CD4-positive, alpha-beta memory T cell (primary cell): ENCODE measurements at regions not wholly inside any gene's neighbourhood (a gene's known extent, or its start where the extent isn't known, plus 50 kb on each side); places are given as distances from the start of the nearest gene placed in this dataset.

Experiments used
- CTCF ChIA-PET: fragments of 350-600 bp; sonication (Branson Sonifier 250); formaldehyde crosslinking; loops from one replicate; lab custom pipeline; 2021; ENCODE audit warnings: inconsistent platforms; ENCODE audit not compliant: partially characterized antibody; lab: Charles Lee
- POLR2A ChIA-PET: fragments of 350-600 bp; sonication (Branson Sonifier 250); formaldehyde crosslinking; loops from one replicate; lab custom pipeline; 2021; ENCODE audit not compliant: partially characterized antibody; lab: Charles Lee
- DNase-seq, 5 donors: peaks; one replicate each; pipeline versions ENCODE4 v3.0.0 to v3.0.0-alpha.2; 2020 to 2022; ENCODE audit warnings: mixed read lengths in 1 of 5
- H3K27ac ChIP-seq: one replicate; pipeline ENCODE4 v1.7.0; 2013; ENCODE audit warnings: low read depth, low read length
- H3K27me3 ChIP-seq: 2 replicates; pipeline ENCODE4 v1.7.0; 2013; ENCODE audit warnings: mild to moderate bottlenecking, low read length, moderate library complexity; ENCODE audit not compliant: insufficient read depth
- H3K36me3 ChIP-seq: 2 replicates; pipeline ENCODE4 v1.7.0; 2013; ENCODE audit warnings: mild to moderate bottlenecking, low read length, moderate library complexity; ENCODE audit not compliant: insufficient read depth
- H3K4me1 ChIP-seq: 2 replicates; pipeline ENCODE4 v1.7.0; 2013; ENCODE audit warnings: mild to moderate bottlenecking, low read length, moderate library complexity; ENCODE audit not compliant: insufficient read depth
- H3K4me3 ChIP-seq, 2 donors: one replicate each; pipeline ENCODE4 v1.7.0; 2013; ENCODE audit warnings: low read length in 2 of 2, mild to moderate bottlenecking in 1 of 2
- H3K9me3 ChIP-seq, 2 donors: one replicate each; pipeline ENCODE4 v1.7.0; 2013; ENCODE audit warnings: low read length in 2 of 2, control low read depth in 1 of 2; ENCODE audit not compliant: control insufficient read depth in 1 of 2
- H3K27ac Mint-ChIP-seq, 7 donors: one replicate each; pipeline ENCODE4 v1.8.0; 2020 to 2021; ENCODE audit warnings: mixed read lengths in 7 of 7, mild to moderate bottlenecking in 6 of 7, inconsistent platforms in 3 of 7, moderate library complexity in 3 of 7
- H3K27me3 Mint-ChIP-seq, 2 donors: one replicate each; pipeline ENCODE4 v1.8.0; 2020 to 2021; ENCODE audit warnings: mixed read lengths in 2 of 2
- H3K36me3 Mint-ChIP-seq, 2 donors: one replicate each; pipeline ENCODE4 v1.8.0; 2020 to 2021; ENCODE audit warnings: mixed read lengths in 2 of 2, inconsistent platforms in 1 of 2, mild to moderate bottlenecking in 1 of 2
- H3K4me1 Mint-ChIP-seq, 4 donors: one replicate each; pipeline ENCODE4 v1.8.0; 2020 to 2021; ENCODE audit warnings: mixed read lengths in 4 of 4, mild to moderate bottlenecking in 1 of 4
- H3K4me3 Mint-ChIP-seq, 8 donors: one replicate each; pipeline ENCODE4 v1.8.0; 2020 to 2021; ENCODE audit warnings: mixed read lengths in 8 of 8, mild to moderate bottlenecking in 7 of 8, moderate library complexity in 6 of 8, inconsistent platforms in 3 of 8
- H3K9me3 Mint-ChIP-seq, 8 donors: one replicate each; pipeline ENCODE4 v1.8.0; 2020 to 2021; ENCODE audit warnings: mixed read lengths in 8 of 8, mild to moderate bottlenecking in 5 of 8, inconsistent platforms in 3 of 8, moderate library complexity in 1 of 8
- intact Hi-C: fragments of 100-400 bp; cut with micrococcal nuclease; formaldehyde crosslinking; loops from one replicate; pipeline ENCODE4 v1.15.1; 2023

DNA sequence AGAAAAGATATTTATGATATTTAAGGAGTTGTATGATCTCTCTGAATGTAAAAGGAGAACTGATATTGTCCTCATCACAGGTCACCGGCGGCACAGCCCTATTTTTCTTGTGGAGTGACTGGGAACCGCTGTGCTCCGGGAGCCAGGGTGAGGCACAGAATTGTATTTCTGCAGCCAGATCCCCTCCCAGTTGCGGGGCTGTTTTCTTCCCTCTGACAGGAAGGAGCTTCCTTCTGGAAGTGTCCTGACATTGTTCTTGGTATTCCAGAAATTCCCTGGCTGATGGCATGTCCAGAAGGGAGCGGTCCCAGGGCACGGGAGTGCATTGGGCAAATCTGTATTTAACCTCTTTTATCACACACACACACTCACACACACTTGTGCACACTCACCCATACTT lies 268.6 kb upstream of the FOXF1 start:
- H3K27ac ChIP-seq: no peak overlapping the region
- H3K9me3 Mint-ChIP-seq: no peaks in the 10 kb centered on the region
- peaks cover 17 to 18% of the 10 kb centered on the region in 2 donors for H3K27me3 Mint-ChIP-seq
- H3K27me3 ChIP-seq: no peaks in the 10 kb centered on the region
- POLR2A ChIA-PET: no interaction called here
- no peak overlapping the region for H3K27ac Mint-ChIP-seq
- CTCF ChIA-PET: interaction anchor here (0.6 kb wide), 1 partner anchor 224 kb away, joined by 4 read pairs; no protein-coding TSS in a partner anchor
- no peaks in the 10 kb centered on the region for H3K4me1 Mint-ChIP-seq
- H3K36me3 ChIP-seq: no peaks in the 10 kb centered on the region
- H3K9me3 ChIP-seq: no peaks in the 10 kb centered on the region
- H3K4me1 ChIP-seq: no peaks in the 10 kb centered on the region
- no peak for DNase-seq
- no peak overlapping the region for H3K4me3 ChIP-seq
- no peak overlapping the region for H3K4me3 Mint-ChIP-seq
- no peaks in the 10 kb centered on the region for H3K36me3 Mint-ChIP-seq
- intact Hi-C loops: no loop called here

GRCh38 chr16:86242244-86243122 lies 267.8 kb upstream of the FOXF1 start:
- no peaks in the 10 kb centered on the region for H3K9me3 ChIP-seq
- Mint-ChIP-seq H3K27ac (no peak overlapping the region), H3K9me3 (no peaks in the 10 kb centered on the region), H3K27me3 (peaks cover 17 to 18% of the 10 kb centered on the region in 2 donors), H3K4me3 (no peak overlapping the region), H3K36me3 (no peaks in the 10 kb centered on the region), H3K4me1 (no peaks in the 10 kb centered on the region)
- no peak for DNase-seq
- ChIA-PET CTCF (interaction anchor here (0.6 kb wide), 1 partner anchor 225 kb away, joined by 4 read pairs; no protein-coding TSS in a partner anchor), POLR2A (no interaction called here)
- H3K27me3 ChIP-seq: no peaks in the 10 kb centered on the region
- H3K27ac ChIP-seq: no peak overlapping the region
- intact Hi-C loops: no loop called here
- H3K4me3 ChIP-seq: no peak overlapping the region
- no peaks in the 10 kb centered on the region for H3K4me1 ChIP-seq
- H3K36me3 ChIP-seq: no peaks in the 10 kb centered on the region

DNA sequence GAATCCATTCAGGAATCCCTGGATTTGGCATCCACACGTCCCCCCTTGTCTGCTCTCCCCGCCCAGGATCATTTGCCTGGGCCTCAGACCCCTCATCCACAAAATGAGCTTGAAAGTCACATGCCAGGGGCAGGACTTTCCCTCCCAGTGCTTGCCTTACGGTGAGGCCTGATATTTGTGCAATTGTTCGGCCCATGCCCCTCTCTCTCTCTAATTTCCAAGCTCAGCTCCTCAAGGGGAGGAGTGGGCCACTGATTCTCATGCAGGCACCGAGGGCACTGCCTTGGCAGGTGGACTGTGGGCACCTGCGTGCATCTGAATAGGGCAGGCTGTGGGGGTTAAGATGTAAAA lies 267.2 kb upstream of the FOXF1 start:
- Histone ChIP-seq H3K36me3 (no peaks in the 10 kb centered on the region), H3K4me3 (no peak overlapping the region), H3K9me3 (no peaks in the 10 kb centered on the region), H3K27me3 (no peaks in the 10 kb centered on the region), H3K27ac (no peak overlapping the region), H3K4me1 (no peaks in the 10 kb centered on the region)
- intact Hi-C loops: no loop called here
- Mint-ChIP-seq H3K9me3 (no peaks in the 10 kb centered on the region), H3K4me1 (no peaks in the 10 kb centered on the region), H3K27ac (no peak overlapping the region), H3K36me3 (no peaks in the 10 kb centered on the region), H3K27me3 (peaks cover 17 to 18% of the 10 kb centered on the region in 2 donors), H3K4me3 (no peak overlapping the region)
- DNase-seq: no peak
- CTCF ChIA-PET: no interaction called here
- POLR2A ChIA-PET: no interaction called here

DNA sequence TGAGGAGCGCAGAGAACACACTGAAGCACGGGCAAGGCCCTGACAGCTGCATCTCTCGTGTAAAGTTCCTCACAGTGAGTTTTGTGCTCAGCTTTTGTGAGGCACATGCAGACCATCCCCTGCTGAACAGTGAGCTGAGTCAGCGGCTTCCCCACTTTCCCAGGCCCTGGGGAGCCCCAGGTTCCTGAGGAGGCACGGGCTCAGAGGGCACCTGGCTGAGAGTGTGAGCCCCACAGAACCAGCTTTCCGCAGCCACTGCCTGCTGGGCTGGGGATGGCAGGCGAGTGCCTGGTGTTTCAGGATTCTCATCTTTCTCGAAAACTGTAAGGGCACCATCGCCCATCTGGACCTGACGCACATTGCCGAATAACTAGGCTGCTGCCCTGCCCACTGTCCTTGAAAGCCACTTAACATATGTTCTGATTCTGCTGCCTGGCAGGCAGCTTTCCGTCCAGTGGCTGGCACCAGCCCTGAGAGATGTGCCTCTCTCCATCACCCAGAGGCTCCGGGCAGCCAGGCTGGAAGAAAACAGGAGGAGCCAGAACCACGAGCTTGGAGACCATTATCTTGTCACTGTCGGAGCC lies 266.7 kb upstream of the FOXF1 start:
- Mint-ChIP-seq H3K4me1 (no peaks in the 10 kb centered on the region), H3K27ac (no peak overlapping the region), H3K27me3 (peaks cover 18% of the 10 kb centered on the region in 2 donors), H3K4me3 (no peak overlapping the region), H3K36me3 (no peaks in the 10 kb centered on the region), H3K9me3 (peaks cover 0 to 2% (median 0%) of the 10 kb centered on the region in 8 donors)
- no peaks in the 10 kb centered on the region for H3K4me1 ChIP-seq
- no peak for DNase-seq
- no peak overlapping the region for H3K27ac ChIP-seq
- no peak overlapping the region for H3K4me3 ChIP-seq
- H3K9me3 ChIP-seq: no peaks in the 10 kb centered on the region
- CTCF ChIA-PET: no interaction called here
- H3K27me3 ChIP-seq: no peaks in the 10 kb centered on the region
- intact Hi-C loops: no loop called here
- H3K36me3 ChIP-seq: no peaks in the 10 kb centered on the region
- POLR2A ChIA-PET: no interaction called here

DNA sequence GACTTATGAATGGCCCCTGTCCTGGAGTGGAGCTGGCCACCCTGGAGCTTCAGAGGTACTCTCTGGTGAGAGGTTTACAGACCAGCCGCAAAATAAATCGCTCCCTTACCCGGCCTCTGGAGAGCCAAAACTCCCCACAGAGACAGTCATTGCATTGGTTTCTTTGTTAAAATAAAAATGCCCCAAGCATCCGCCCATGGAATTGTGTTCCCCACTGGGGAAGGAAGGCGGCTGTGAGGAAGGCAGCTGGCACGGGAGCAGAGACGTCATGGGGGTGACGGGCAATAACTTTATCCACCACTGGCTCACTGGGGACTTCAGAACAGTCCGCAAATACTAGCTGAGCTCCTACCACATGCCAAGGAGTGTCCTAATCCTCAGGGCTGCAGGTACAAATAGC lies 266.2 kb upstream of the FOXF1 start:
- Histone ChIP-seq H3K36me3 (no peaks in the 10 kb centered on the region), H3K4me3 (no peak overlapping the region), H3K9me3 (no peaks in the 10 kb centered on the region), H3K4me1 (no peaks in the 10 kb centered on the region), H3K27ac (no peak overlapping the region), H3K27me3 (no peaks in the 10 kb centered on the region)
- ChIA-PET CTCF (no interaction called here), POLR2A (no interaction called here)
- H3K27me3 Mint-ChIP-seq: peaks cover 18 to 19% of the 10 kb centered on the region in 2 donors
- no peak overlapping the region for H3K4me3 Mint-ChIP-seq
- intact Hi-C loops: no loop called here
- H3K36me3 Mint-ChIP-seq: no peaks in the 10 kb centered on the region
- peaks cover 0 to 2% (median 0%) of the 10 kb centered on the region in 8 donors for H3K9me3 Mint-ChIP-seq
- H3K27ac Mint-ChIP-seq: no peak overlapping the region
- no peaks in the 10 kb centered on the region for H3K4me1 Mint-ChIP-seq
- DNase-seq: no peak

DNA sequence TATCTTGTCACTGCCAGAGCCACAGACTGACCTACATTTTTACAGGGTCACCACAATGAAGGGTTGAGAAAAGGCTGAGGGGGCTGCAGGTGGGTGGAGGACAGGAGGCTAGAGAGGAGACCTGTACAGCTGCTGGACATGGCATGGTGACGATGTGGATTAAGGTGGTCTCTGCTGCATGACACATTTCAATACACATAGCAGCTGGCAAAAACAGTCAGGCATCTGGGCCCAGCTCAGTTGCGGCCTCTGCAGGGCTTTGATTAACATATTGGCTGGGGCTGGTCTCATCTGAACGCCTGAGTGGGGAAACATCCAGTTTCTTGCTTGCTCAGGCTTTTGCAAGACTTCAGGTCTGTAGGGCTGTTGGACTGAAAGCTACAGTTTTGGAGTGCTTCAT lies 265.4 kb upstream of the FOXF1 start:
- CTCF ChIA-PET: no interaction called here
- POLR2A ChIA-PET: no interaction called here
- no peaks in the 10 kb centered on the region for H3K36me3 Mint-ChIP-seq
- Histone ChIP-seq H3K27me3 (no peaks in the 10 kb centered on the region), H3K36me3 (no peaks in the 10 kb centered on the region), H3K4me3 (no peak overlapping the region), H3K27ac (no peak overlapping the region), H3K9me3 (no peaks in the 10 kb centered on the region), H3K4me1 (no peaks in the 10 kb centered on the region)
- intact Hi-C loops: no loop called here
- peaks cover 0 to 2% (median 0%) of the 10 kb centered on the region in 8 donors for H3K9me3 Mint-ChIP-seq
- H3K27ac Mint-ChIP-seq: no peak overlapping the region
- no peak overlapping the region for H3K4me3 Mint-ChIP-seq
- no peaks in the 10 kb centered on the region for H3K4me1 Mint-ChIP-seq
- no peak for DNase-seq
- H3K27me3 Mint-ChIP-seq: peaks cover 18 to 19% of the 10 kb centered on the region in 2 donors

DNA sequence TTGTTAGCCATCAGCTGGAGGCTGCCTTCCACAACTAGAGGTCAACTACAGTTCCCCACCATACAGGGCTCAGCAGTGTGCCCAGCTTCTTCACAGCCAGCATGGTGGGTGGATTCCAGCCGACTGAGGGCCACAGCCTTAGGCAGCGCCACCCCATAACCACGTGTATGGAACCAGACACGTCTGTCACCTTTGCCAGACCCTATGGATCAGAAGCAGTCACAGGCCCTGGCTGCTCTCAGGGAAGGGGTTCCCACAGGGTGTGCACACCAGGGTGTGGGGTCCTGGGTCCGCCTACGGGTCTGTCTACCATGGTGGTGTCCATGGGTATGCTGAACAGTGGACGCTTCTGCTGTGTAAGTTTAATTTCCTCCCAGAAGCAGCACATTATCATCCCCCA lies 265.0 kb upstream of the FOXF1 start:
- H3K27ac Mint-ChIP-seq: no peak overlapping the region
- H3K9me3 ChIP-seq: no peaks in the 10 kb centered on the region
- DNase-seq: no peak
- intact Hi-C loops: no loop called here
- no peaks in the 10 kb centered on the region for H3K36me3 ChIP-seq
- no peak overlapping the region for H3K4me3 ChIP-seq
- peaks cover 0 to 4% (median 0%) of the 10 kb centered on the region in 8 donors for H3K9me3 Mint-ChIP-seq
- peaks cover 18 to 19% of the 10 kb centered on the region in 2 donors for H3K27me3 Mint-ChIP-seq
- H3K36me3 Mint-ChIP-seq: no peaks in the 10 kb centered on the region
- ChIA-PET CTCF (no interaction called here), POLR2A (no interaction called here)
- H3K4me1 Mint-ChIP-seq: no peaks in the 10 kb centered on the region
- H3K4me3 Mint-ChIP-seq: no peak overlapping the region
- no peak overlapping the region for H3K27ac ChIP-seq
- no peaks in the 10 kb centered on the region for H3K4me1 ChIP-seq
- H3K27me3 ChIP-seq: no peaks in the 10 kb centered on the region
